ENCODE measurements at regions not wholly inside any gene's neighbourhood (a gene's known extent, or its start where the extent isn't known, plus 50 kb on each side); places are given as distances from the start of the nearest gene placed in this dataset.

- TF ChIP-seq Cebpa-rat (IDR thresholded peaks at IDR 0.05) = no peak
- Histone ChIP-seq H3K9me3 (no peaks in the 10 kb centered on the region), H3K4me1 (peaks cover 95% of the 10 kb centered on the region), H3K4me2 (peak overlapping the region; percentile 63), H3K4me3 (no peak overlapping the region), H3K9ac (no peak overlapping the region), H3K27me3 (no peaks in the 10 kb centered on the region), H3K27ac (peak overlapping the region; percentile 48), H3K36me3 (no peaks in the 10 kb centered on the region), H4K20me1 (no peaks in the 10 kb centered on the region)
These were observed 114.5 kb upstream of the NCOR2 start for GRCh38 chr12:124681779-124682391.

- TF ChIP-seq Cebpa-rat (IDR thresholded peaks at IDR 0.05) = no peak
- H3K9ac ChIP-seq = no peak overlapping the region
- no peaks in the 10 kb centered on the region for H3K9me3 ChIP-seq
- H3K27me3 ChIP-seq = no peaks in the 10 kb centered on the region
- peaks cover 95% of the 10 kb centered on the region for H3K4me1 ChIP-seq
- H3K4me2 ChIP-seq = peak overlapping the region; percentile 63
- no peaks in the 10 kb centered on the region for H4K20me1 ChIP-seq
- no peak overlapping the region for H3K4me3 ChIP-seq
- no peaks in the 10 kb centered on the region for H3K36me3 ChIP-seq
- peak overlapping the region; percentile 48; the same call in 1 of the 2 replicates for H3K27ac ChIP-seq
These were observed 113.7 kb upstream of the NCOR2 start for GRCh38 chr12:124680863-124681778.

GRCh38 chr12:124679533-124680371 is 112.3 kb upstream of the NCOR2 start:
- H3K27ac ChIP-seq = no peak overlapping the region; the same call in 1 of the 2 replicates
- no peak overlapping the region for H3K4me3 ChIP-seq
- H3K9me3 ChIP-seq = no peaks in the 10 kb centered on the region
- H3K9ac ChIP-seq = no peak overlapping the region
- H3K36me3 ChIP-seq = no peaks in the 10 kb centered on the region
- TF ChIP-seq Cebpa-rat (IDR thresholded peaks at IDR 0.05) = no peak
- peak overlapping the region; percentile 75 for H3K4me2 ChIP-seq
- no peaks in the 10 kb centered on the region for H4K20me1 ChIP-seq
- no peaks in the 10 kb centered on the region for H3K27me3 ChIP-seq
- peaks cover 89% of the 10 kb centered on the region for H3K4me1 ChIP-seq

- Histone ChIP-seq H3K36me3 (no peaks in the 10 kb centered on the region), H3K9me3 (no peaks in the 10 kb centered on the region), H3K27ac (peak overlapping the region; percentile 51), H3K4me1 (peaks cover 87% of the 10 kb centered on the region), H3K4me3 (no peak overlapping the region), H3K9ac (peak overlapping the region; percentile 24; the same call in 1 of the 2 replicates), H4K20me1 (no peaks in the 10 kb centered on the region), H3K4me2 (peak overlapping the region; percentile 75), H3K27me3 (no peaks in the 10 kb centered on the region)
- no peak for TF ChIP-seq Cebpa-rat (IDR thresholded peaks at IDR 0.05)
These were observed 111.6 kb upstream of the NCOR2 start for GRCh38 chr12:124679047-124679446.

- Histone ChIP-seq H4K20me1 (no peaks in the 10 kb centered on the region), H3K4me2 (peak overlapping the region; percentile 75), H3K4me1 (peaks cover 83% of the 10 kb centered on the region), H3K27me3 (no peaks in the 10 kb centered on the region), H3K9ac (peak overlapping the region; percentile 24; the same call in 1 of the 2 replicates), H3K36me3 (no peaks in the 10 kb centered on the region), H3K9me3 (no peaks in the 10 kb centered on the region), H3K27ac (peak overlapping the region; percentile 51), H3K4me3 (no peak overlapping the region)
- TF ChIP-seq Cebpa-rat (IDR thresholded peaks at IDR 0.05) = no peak
These were observed 111.0 kb upstream of the NCOR2 start for GRCh38 chr12:124678421-124678893.

- H3K4me1 ChIP-seq = peaks cover 78% of the 10 kb centered on the region
- H3K36me3 ChIP-seq = no peaks in the 10 kb centered on the region
- H3K27me3 ChIP-seq = no peaks in the 10 kb centered on the region
- H3K4me2 ChIP-seq = peak overlapping the region; percentile 75
- H3K9me3 ChIP-seq = no peaks in the 10 kb centered on the region
- H4K20me1 ChIP-seq = no peaks in the 10 kb centered on the region
- H3K27ac ChIP-seq = peak overlapping the region; percentile 51
- no peak overlapping the region for H3K4me3 ChIP-seq
- TF ChIP-seq Cebpa-rat (IDR thresholded peaks at IDR 0.05) = no peak
- H3K9ac ChIP-seq = no peak overlapping the region
These were observed 110.3 kb upstream of the NCOR2 start for GRCh38 chr12:124677552-124678356.

GRCh38 chr12:124676714-124677462 is 109.5 kb upstream of the NCOR2 start:
- peaks cover 70% of the 10 kb centered on the region for H3K4me1 ChIP-seq
- H3K27me3 ChIP-seq = no peaks in the 10 kb centered on the region
- no peaks in the 10 kb centered on the region for H3K9me3 ChIP-seq
- peak overlapping the region; percentile 75 for H3K4me2 ChIP-seq
- no peaks in the 10 kb centered on the region for H3K36me3 ChIP-seq
- no peak overlapping the region for H3K9ac ChIP-seq
- no peaks in the 10 kb centered on the region for H4K20me1 ChIP-seq
- H3K27ac ChIP-seq = peak overlapping the region; percentile 30; the same call in 1 of the 2 replicates
- TF ChIP-seq Cebpa-rat (IDR thresholded peaks at IDR 0.05) = no peak
- H3K4me3 ChIP-seq = no peak overlapping the region

Measured in BLaER1 (cell line).